ENCODE measurements at regions not wholly inside any gene's neighbourhood (a gene's known extent, or its start where the extent isn't known, plus 50 kb on each side); places are given as distances from the start of the nearest gene placed in this dataset.

GRCh38 chr10:78936412-78937342 is 132.1 kb upstream of the ZMIZ1 start:
- DNase-seq, result no peak

DNA sequence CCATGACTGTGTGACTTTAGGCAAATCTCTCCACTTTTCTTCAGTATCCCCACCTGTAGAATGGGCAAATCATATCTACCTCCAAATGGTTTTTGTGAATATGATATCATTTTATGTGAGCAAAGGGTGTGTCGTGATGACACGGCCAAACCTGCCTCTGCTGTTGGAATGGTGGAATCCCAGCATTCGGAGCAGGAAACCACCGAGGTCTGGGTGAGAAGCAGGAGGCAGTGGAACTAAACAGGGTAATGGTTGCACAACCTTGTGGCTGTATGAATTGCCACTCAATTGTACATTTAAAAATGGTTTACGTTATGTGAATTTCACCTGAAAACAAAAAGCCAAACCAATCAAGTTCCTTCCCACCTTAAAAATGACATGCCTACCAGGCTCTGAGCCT is 131.4 kb upstream of the ZMIZ1 start:
- peak in 1 of 3 donors; percentile 47 for DNase-seq

DNA sequence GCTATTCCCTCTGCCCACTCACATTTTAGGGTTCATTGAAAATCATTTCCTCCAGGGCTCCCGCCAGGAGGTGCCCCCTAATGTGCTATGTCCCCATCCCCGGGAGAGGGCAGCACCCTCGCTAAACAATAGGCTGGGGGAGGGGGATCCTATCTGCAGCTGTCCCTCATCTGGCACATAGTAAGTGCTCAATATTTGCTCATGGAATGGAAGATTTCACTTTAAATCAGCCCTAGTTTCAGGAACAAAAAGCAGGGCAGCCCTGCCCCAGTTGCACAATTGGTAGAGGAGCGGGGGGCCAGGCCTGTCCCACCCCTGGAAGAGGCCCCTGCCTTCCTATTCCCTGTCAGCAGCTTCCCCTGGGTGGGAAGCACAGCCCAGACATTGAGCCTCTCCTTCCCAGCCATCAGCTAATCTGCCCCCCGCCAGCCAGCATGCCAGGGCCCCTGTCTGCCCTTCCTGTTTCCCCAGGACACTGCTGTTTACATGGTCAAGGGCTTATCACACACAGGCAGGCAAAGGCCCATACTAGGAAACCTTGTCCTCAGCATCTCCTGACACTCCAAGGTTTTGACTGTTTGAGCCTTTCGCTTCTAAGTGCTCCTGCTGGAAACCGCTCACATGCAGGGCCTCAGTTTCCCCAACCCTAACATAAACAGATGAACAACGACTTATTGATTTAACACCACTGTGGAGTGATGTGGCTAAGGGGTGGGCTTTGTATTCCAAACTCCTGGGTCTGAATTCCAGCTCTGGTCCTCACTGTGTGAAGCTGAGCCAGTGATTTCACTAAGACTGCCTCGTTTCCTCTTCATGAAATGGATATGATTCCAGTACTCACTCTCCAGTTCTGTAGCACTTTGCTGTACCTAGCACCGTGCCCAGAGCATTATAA is 130.7 kb upstream of the ZMIZ1 start:
- DNase-seq, result peak; percentile 28 to 39 (median 28)

- peak in 1 of 3 donors; percentile 24 for DNase-seq
Observed at GRCh38 chr10:78938695-78939672, 129.8 kb upstream of the ZMIZ1 start.

DNA sequence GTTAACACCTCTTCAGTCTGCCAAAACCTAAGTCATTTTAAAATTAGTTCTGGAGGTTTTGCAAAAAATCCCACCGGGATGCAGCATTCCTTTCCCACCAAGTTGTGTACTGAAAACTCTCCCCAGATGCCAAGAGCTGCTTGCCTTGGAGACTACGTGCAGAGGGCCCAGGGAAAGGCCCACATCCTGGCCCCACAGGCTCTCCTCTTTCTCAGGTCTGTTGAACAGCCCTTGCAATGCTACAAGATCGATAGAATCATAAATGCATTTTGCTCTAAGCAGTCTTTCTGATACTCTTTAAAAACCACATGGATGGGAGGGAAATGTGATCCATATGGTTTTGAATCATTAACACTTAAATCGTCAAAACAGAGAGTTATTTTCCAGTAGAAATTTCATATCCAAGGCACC is 126.7 kb upstream of the ZMIZ1 start:
- no peak for DNase-seq

- no peak for DNase-seq
Observed at GRCh38 chr10:78944723-78945312, 123.9 kb upstream of the ZMIZ1 start.

DNA sequence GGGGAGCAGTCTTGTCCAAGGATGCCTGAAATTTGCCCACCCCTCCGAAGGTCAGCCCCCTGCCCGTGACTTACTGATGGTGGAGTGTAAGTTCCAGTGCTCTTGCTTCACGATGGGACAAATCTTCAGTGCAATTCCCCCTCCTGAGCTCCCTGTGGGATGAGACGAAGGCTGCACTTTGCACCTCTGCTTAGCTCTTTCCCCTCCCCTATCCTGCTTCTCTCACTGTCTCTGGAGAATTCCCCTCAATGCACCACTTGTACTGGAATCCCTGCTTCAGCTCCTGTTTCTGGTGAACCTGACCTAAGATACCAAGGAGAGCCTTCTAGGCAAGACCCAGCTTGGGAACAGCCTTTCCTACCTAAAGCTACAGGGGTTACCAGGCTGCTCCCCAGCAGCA is 122.9 kb upstream of the ZMIZ1 start:
- DNase-seq, result no peak

DNA sequence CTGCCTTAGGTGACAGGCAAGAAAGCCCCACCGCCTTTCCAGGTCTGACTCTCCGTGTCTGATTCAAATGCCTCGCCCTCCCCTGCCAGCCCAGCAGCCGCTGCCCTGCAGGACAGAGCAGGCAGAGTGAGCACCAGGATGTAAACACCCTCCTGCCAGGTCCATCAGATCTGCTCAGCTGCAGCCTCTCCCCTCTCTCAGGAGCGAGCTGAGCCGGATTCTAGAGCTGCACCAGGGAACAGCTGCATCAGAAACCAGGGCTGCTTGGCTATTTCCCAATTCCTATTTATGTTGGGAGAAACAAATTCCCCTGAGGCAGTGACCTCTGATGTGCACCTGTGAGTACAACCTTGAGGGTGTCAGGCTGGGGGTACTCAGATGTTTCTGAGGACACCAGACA is 121.5 kb upstream of the ZMIZ1 start:
- DNase-seq, result no peak

- DNase-seq, result no peak
Observed at GRCh38 chr10:78947733-78948132, 121.0 kb upstream of the ZMIZ1 start.

GRCh38 chr10:78948621-78949030 is 120.1 kb upstream of the ZMIZ1 start:
- DNase-seq, result no peak

GRCh38 chr10:78950656-78951587 is 117.8 kb upstream of the ZMIZ1 start:
- no peak for DNase-seq

GRCh38 chr10:78952030-78952429 is 116.7 kb upstream of the ZMIZ1 start:
- DNase-seq, result no peak

DNA sequence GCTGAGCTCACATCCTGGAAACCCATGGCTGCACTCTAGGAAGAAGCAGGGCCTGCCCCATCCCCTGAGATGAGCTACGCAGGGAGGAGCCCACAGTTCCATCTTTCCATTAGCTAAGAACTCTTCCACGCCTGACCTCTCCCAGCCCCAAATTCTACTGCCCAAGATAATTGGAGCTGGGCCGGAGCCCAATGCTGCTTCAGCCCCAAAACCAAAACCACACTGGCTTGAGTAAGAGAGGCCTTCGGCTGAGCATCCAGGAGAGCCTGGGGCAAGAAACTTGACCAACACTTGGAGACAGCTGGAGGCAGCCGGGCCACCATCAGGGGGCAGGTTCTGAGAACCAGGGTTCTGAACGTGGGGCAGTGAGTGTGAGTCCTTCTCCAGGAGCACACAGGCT is 116.1 kb upstream of the ZMIZ1 start:
- no peak for DNase-seq

DNA sequence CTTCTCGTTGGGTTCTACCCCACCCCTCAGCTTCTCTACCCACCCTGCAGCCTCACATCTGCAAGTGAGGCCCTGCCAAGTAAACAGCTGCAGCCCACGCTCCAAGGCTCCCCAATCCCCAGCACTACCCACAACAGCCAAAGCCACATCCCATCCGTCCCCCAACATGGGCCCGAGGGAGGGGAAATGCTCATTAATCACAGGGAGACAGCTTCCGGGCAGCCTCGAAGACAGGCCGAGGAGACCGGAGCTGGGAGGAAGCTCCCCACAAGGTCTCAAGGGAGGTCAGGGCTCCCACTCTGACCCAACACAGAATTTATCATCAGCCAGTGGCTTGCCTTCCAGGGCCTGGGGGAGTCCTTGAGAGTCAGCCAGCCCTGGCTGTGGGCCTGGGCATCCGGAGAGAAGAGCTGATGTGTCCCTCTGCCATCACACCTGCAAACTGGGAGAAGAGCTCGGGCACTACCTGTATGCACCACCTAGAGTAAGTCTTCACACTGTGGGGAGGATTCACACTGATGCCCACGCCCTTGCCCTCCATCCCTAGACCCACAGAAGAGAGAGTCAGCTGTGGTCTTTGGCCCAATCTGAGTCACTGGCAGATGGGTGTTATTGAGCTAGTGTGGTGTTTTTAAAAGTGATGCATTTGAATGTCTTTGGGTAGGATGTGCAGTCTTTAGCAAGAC is 115.5 kb upstream of the ZMIZ1 start:
- peak; percentile 46 to 52 (median 51) for DNase-seq

GRCh38 chr10:78953799-78954297 is 114.9 kb upstream of the ZMIZ1 start:
- no peak for DNase-seq

DNA sequence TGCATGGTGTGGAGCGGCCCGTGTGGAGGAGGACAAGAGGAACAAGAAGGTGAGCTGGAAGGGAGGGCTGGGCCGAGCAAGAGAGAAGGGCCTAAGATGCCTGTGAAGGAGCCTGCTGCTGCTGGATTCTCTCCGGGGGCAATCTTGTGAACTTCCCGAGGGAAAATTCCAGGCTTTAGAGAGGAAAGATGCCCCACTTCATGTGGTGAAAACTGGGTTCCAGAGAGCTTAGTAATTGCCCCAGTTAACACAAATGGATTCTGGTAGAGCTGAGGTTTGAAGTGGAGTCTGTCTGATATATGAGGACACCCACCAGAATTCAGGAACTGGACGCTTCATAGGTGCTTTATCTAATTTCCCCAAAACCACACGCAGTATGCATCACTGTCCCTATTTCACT is 114.1 kb upstream of the ZMIZ1 start:
- DNase-seq, result no peak

DNA sequence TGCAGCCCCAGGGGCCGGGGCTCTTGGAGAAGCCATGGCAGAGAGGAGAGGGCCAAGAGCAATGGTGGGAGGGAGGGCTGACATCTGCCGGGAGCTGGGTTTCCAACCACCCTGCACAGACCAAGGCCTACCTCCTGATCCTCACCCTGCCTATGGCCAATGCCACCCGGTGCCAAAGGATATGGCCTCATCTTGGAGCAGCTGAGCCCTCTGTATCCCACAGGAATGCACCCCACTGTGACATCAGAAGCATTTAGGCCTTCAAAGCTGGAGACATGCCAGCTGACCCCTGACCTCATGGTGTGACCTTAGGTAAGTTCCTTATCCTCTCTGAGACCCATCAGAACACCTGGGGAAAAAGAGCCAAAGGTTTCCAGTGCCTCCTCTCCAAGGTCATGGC is 113.6 kb upstream of the ZMIZ1 start:
- no peak for DNase-seq

- DNase-seq, result no peak
Observed at GRCh38 chr10:78956391-78956790, 112.4 kb upstream of the ZMIZ1 start.

DNA sequence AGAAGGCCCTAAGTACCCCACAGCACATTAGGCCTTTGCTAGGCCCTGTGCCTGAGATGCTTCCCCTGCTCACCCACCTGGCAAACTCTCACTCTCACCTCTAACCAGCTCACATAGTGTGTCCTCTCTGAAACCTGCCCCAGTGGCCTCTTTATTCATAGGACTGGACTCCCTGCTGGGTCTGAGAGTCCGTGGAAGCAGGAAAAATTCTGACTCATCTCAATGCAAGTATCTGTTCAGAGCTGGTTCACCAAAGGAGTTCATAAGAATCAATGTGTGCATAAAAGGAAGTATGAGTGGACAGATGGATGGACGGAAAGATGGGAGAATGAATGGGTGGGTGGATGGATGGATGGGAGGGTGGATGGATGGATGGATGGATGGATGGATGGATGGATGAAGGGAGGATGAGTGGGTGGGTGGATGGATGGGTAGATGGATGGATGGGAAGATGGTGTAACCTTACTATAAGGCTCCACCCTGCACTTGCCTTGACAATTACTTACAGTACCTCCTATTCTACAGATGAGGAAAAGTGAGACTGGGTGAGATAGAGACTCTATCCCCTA is 111.2 kb upstream of the ZMIZ1 start:
- DNase-seq, result no peak

Measured in suppressor macrophage treated with lipopolysaccharide for 1 hour (primary cell).